SU-DHL-6 (cell line): ENCODE measurements at regions not wholly inside any gene's neighbourhood (a gene's known extent, or its start where the extent isn't known, plus 50 kb on each side); places are given as distances from the start of the nearest gene placed in this dataset.
"Not testable (repeated sequence)": the region's sequence is repeated elsewhere in the genome, so short reads cannot be mapped to it uniquely, and the experiment has no call there.

Experiments used
- H2AFZ ChIP-seq: fragments of 200-600 bp; sonication (generic); 2 replicates; pipeline ENCODE4 v1.6.1; 2014; ENCODE audit warnings: low read depth, mild to moderate bottlenecking, moderate library complexity, mixed read lengths, antibody characterized with exemption, low read length; ENCODE audit not compliant: severe bottlenecking
- H3F3A ChIP-seq: fragments of 200-600 bp; shearing (Covaris generic); 2 replicates; pipeline ENCODE4 v1.6.0; 2016; ENCODE audit warnings: antibody characterized with exemption, mild to moderate bottlenecking; ENCODE audit not compliant: insufficient read depth
- H3K27ac ChIP-seq: fragments of 200-600 bp; sonication (generic); 2 replicates; pipeline ENCODE4 v1.5.1; 2016; ENCODE audit warnings: low read depth, mild to moderate bottlenecking, low read length, moderate library complexity, mixed read lengths
- H3K27me3 ChIP-seq: fragments of 200-600 bp; sonication (generic), shearing (Covaris generic); 2 replicates; pipeline ENCODE4 v1.6.0; 2014; ENCODE audit warnings: mild to moderate bottlenecking, low read length
- H3K36me3 ChIP-seq: fragments of 200-600 bp; sonication (generic); 2 replicates; pipeline ENCODE4 v1.6.1; 2014; ENCODE audit warnings: mild to moderate bottlenecking, low read length, mixed read lengths
- H3K4me2 ChIP-seq: fragments of 300-600, 200-600 bp; shearing (Covaris generic), sonication (generic); 2 replicates; pipeline ENCODE4 v1.6.0; 2014; ENCODE audit warnings: low read length, low read depth, mild to moderate bottlenecking; ENCODE audit not compliant: poor library complexity, severe bottlenecking
- H3K4me3 ChIP-seq: fragments of 200-600 bp; sonication (generic); 2 replicates; pipeline ENCODE4 v1.5.1; 2014; ENCODE audit warnings: antibody characterized with exemption, low read length, mild to moderate bottlenecking, mixed read lengths; ENCODE audit not compliant: insufficient read depth, poor library complexity, severe bottlenecking
- H3K79me2 ChIP-seq: fragments of 200-600 bp; sonication (generic); 2 replicates; pipeline ENCODE4 v1.6.1; 2014; ENCODE audit warnings: mild to moderate bottlenecking, low read length, moderate library complexity; ENCODE audit not compliant: insufficient read depth
- H3K9ac ChIP-seq: fragments of 200-600 bp; sonication (generic); 2 replicates; pipeline ENCODE4 v1.7.0; 2014; ENCODE audit warnings: mild to moderate bottlenecking, low read length
- H3K9me2 ChIP-seq: fragments of 200-600 bp; sonication (generic); replicated peaks from 2 replicates; pipeline ENCODE4 v1.6.1; 2014; ENCODE audit warnings: low read length; ENCODE audit not compliant: insufficient read depth
- H3K9me3 ChIP-seq: fragments of 200-600 bp; sonication (generic); 2 replicates; pipeline ENCODE4 v1.6.1; 2014; ENCODE audit warnings: low read length, mixed read lengths; ENCODE audit not compliant: insufficient read depth
- H4K20me1 ChIP-seq: fragments of 200-600 bp; sonication (generic); 2 replicates; pipeline ENCODE4 v1.6.1; 2014; ENCODE audit warnings: low read depth, mild to moderate bottlenecking, antibody characterized with exemption, low read length, moderate library complexity, mixed read lengths
- EZH2phosphoT487 ChIP-seq: fragments of 200-600 bp; sonication (generic), shearing (Covaris generic); conservative IDR thresholded peaks from 2 replicates; pipeline ENCODE4 v1.6.1; 2018; ENCODE audit warnings: mild to moderate bottlenecking, antibody characterized with exemption, low read length, moderate library complexity, mixed read lengths
- TF ChIP-seq, protein P1 (sequence below): fragments of 200-600 bp; sonication (generic); IDR thresholded peaks from one replicate; pipeline ENCODE4 v1.5.1; 2017; ENCODE audit warnings: antibody characterized with exemption, mild to moderate bottlenecking, low read length, moderate library complexity; ENCODE audit not compliant: insufficient read depth, poor library complexity, severe bottlenecking

DNA sequence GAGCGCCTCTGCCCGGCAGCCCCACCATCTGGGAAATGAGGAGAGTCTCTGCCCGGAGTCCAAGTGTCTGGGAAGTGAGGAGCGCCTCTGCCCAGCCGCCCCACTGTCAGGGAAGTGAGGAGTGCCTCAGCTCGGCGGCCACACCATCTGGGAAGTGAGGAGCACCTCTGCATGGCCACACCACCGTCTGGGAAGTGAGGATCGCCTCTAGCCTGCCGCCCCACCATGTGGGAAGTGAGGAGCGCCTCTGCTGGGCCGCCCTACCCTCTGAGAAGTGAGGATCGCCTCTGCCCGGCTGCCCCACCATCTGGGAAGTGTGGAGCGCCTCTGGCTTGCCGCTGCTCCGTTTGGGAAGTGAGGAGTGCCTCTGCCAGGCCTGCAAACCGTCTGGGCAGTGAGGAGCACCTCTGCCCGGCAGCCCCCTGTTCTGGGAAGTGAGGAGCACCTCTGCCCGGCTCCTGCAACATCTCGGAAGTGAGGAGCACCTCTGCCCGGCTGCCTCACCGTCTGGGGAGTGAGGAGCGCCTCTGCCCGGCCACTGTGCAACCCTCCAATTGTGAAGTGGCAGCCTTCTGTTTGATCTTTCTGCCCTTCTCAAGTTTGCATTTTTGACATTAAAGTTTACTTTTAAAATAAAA, 60.8 kb upstream of the CEACAM21 start:
- no peak overlapping the region for H2AFZ ChIP-seq
- no peaks in the 10 kb centered on the region for H3F3A ChIP-seq
- no peaks in the 10 kb centered on the region for H3K27me3 ChIP-seq
- TF ChIP-seq, protein P1, sequence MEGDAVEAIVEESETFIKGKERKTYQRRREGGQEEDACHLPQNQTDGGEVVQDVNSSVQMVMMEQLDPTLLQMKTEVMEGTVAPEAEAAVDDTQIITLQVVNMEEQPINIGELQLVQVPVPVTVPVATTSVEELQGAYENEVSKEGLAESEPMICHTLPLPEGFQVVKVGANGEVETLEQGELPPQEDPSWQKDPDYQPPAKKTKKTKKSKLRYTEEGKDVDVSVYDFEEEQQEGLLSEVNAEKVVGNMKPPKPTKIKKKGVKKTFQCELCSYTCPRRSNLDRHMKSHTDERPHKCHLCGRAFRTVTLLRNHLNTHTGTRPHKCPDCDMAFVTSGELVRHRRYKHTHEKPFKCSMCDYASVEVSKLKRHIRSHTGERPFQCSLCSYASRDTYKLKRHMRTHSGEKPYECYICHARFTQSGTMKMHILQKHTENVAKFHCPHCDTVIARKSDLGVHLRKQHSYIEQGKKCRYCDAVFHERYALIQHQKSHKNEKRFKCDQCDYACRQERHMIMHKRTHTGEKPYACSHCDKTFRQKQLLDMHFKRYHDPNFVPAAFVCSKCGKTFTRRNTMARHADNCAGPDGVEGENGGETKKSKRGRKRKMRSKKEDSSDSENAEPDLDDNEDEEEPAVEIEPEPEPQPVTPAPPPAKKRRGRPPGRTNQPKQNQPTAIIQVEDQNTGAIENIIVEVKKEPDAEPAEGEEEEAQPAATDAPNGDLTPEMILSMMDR = no peak
- no peak for TF ChIP-seq EZH2phosphoT487
- no peak overlapping the region for H3K9ac ChIP-seq
- H3K27ac ChIP-seq = no peak overlapping the region
- H3K9me2 ChIP-seq = no peaks in the 10 kb centered on the region
- H3K4me3 ChIP-seq = no peak overlapping the region
- no peaks in the 10 kb centered on the region for H3K79me2 ChIP-seq
- no peaks in the 10 kb centered on the region for H4K20me1 ChIP-seq
- H3K4me2 ChIP-seq = no peak overlapping the region
- no peaks in the 10 kb centered on the region for H3K9me3 ChIP-seq
- H3K36me3 ChIP-seq = no peaks in the 10 kb centered on the region

DNA sequence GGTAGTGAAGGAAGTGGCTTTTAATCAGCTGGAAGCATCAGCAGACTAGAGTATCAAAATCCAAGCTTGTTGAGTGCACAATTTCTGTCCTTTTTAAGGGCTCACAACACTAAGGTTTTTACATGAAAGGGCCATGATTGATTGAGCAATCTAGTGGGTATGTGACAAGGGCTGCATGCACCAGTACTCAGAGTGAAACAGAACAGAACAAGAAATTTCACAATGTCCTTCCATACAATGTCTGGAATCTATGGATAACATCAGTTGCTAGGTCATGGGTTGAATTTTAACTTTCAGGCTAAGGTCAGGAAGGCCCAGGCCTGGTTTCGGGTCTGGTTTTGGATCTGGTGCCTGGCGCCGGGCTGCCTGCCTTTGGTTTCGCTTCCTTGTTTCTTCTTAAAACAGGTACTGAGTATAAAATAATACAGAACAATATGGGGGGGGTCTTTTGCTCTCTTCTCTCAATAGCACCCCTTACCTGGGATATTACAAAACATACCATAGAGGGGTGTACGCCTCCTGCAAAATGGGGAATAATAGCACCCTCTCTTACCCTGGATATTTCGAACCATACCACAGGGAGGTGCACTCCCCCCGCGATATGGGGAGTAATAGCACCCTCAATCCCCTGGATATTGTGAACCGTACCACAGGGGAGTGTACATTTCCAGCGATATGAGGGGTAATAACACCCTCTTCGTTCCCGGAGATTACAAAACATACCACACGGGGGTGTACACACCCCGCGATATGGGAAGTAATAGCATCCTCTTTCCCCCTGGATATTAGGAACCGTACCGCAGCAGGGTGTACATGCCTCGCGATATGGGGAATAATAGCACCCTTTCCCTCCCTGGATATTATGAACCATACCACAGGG, 59.4 kb upstream of the CEACAM21 start:
- H4K20me1 ChIP-seq, H3K9ac ChIP-seq, H3K36me3 ChIP-seq, H3F3A ChIP-seq, H3K4me3 ChIP-seq, H3K4me2 ChIP-seq, H2AFZ ChIP-seq, H3K27ac ChIP-seq, H3K27me3 ChIP-seq, H3K79me2 ChIP-seq, H3K9me3 ChIP-seq, H3K9me2 ChIP-seq: not testable (repeated sequence)

DNA sequence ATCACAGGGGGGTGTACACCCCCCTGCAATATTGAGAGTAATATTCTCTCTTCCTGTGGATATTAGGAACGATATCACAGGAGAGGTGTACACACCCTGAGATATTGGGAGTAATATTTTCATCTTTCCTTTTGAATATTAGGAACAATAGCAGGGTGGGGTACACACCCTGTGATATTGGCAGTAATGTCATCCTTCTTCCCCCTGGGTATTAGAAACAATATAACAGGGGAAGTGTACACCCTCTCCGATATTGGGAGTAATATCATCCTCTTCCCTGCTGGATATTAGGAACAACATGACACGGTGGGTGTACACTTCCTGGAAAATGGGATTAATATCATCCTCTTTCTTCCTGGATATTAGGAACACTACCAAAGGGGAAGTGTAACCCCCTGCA, 57.8 kb upstream of the CEACAM21 start:
- H3F3A ChIP-seq = no peaks in the 10 kb centered on the region
- no peaks in the 10 kb centered on the region for H3K79me2 ChIP-seq
- no peaks in the 10 kb centered on the region for H3K36me3 ChIP-seq
- H4K20me1 ChIP-seq = no peaks in the 10 kb centered on the region
- no peak overlapping the region for H3K4me3 ChIP-seq
- TF ChIP-seq, protein P1 = no peak
- no peak for TF ChIP-seq EZH2phosphoT487
- H3K9me2 ChIP-seq = no peaks in the 10 kb centered on the region
- H2AFZ ChIP-seq = no peak overlapping the region
- no peak overlapping the region for H3K4me2 ChIP-seq
- H3K9me3 ChIP-seq = no peaks in the 10 kb centered on the region
- no peak overlapping the region for H3K27ac ChIP-seq
- H3K9ac ChIP-seq = no peak overlapping the region
- H3K27me3 ChIP-seq = no peaks in the 10 kb centered on the region

DNA sequence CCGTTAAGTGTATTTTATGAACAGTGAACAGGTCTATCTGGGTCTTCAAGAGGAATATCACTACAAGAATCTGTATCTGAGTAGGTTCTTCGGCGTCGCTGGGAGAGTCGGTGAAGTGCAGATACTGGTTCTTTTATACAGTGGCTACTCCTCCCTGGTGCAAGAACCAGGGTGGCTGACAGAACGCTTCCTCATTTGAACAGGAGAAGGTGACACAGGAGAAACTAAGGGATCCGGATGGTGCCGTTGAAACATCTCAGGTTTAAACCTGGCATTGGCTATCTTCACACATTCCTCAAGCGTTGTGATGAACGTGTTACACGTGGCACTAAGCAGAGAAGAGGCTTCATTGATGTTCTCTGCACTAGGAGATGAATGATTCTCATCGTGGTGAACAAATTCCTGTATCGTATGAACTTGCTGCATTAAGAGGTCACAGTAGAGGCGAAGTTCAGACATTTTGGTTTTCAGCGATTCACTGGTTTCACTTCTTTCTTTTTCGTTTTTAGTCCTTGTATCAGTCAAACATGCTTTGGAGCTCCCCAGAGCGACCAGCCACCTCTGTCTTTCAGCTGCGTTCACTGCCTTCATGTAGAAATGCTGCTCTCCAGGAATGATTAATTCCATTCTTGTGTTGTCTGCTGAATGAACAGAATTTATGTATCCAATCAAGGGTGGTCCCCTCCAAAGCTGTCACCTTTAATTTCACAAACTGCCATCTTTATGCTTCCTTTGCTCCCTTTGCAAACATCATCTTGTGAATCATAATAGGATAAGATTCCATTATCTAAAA, 54.6 kb upstream of the CEACAM21 start:
- not testable (repeated sequence) for H3K9me2 ChIP-seq, H3K27me3 ChIP-seq, H3K36me3 ChIP-seq, H3K27ac ChIP-seq, H3F3A ChIP-seq, H3K9me3 ChIP-seq, H2AFZ ChIP-seq, H4K20me1 ChIP-seq, H3K79me2 ChIP-seq, H3K9ac ChIP-seq, H3K4me3 ChIP-seq
- H3K4me2 ChIP-seq = peak overlapping the region; percentile 42
